ENCODE measurements at regions not wholly inside any gene's neighbourhood (a gene's known extent, or its start where the extent isn't known, plus 50 kb on each side); places are given as distances from the start of the nearest gene placed in this dataset.
"Not testable (repeated sequence)": the region's sequence is repeated elsewhere in the genome, so short reads cannot be mapped to it uniquely, and the experiment has no call there.

- in situ Hi-C loops (cut with HindIII; ENCODE audit: low pct_ligation_motif_present, low pct_unique_long_range_greater_than_20kb, low sequenced_read_pairs); DNase-seq: not testable (repeated sequence)
These were observed 71.5 kb downstream of the WSB1 start for GRCh38 chr17:27365329-27365945.

DNA sequence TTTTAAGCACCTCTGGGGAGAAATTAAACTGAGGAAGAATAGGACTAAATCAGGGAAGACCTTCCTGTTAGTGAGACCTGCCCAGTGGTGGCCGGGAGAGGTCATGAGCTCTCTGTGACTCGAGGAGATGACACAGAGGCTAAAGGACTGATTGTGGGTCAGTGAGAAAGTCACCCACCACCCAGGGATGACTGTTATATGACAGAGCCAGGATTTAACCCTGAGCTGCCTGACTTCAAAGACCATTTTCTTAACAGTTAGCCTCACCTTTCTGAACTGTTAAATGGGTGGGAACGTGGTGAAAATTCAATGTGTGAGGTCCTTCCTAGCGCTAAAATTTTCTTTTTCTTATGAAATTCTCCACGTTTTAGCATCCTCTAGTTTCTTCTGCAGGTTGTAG lies 72.5 kb downstream of the WSB1 start:
- no peak for DNase-seq
- in situ Hi-C loops (cut with HindIII; ENCODE audit: low pct_ligation_motif_present, low pct_unique_long_range_greater_than_20kb, low sequenced_read_pairs) = no loop called here

DNA sequence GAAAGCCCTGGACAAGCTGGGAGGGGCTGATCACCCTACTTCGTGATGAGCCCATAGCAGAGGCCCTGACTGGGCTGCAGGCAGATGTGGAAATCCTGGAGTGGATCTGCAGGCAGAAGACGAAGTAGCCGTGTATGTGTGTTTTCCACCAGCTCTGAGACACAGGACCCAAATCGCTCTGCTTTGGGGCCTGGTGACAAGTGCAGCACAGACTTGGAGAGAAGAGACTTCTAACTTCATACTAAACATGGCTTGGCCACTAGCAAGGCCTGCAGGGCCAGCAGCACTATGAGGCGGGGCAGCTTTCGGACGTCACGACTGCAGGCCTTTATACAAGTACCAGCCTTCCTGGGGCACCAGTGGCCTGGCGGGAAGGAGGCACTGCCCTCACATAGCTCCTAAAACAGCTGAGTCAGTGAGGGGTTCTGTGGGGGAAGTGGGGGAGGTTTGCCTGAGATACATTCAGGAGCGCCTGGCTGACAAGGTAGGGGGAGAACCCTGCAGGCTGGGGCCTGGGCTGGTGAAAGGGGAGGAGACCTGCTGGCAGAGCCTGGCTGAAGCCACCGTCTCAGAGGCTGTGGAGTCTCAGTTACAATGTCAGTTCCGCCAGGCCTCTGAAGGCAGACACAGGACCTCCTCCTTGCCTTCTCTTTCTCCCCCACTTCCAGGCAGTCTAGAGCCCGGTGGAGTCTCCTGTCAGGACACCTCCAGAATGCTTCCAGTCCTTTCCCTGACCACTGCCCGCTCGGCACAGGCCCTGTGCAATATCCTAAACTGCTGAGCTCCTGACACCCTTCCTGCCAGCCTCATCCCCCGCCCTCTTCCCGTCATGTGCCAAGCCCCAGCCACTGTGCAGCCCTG lies 73.4 kb downstream of the WSB1 start:
- in situ Hi-C loops (cut with HindIII; ENCODE audit: low pct_ligation_motif_present, low pct_unique_long_range_greater_than_20kb, low sequenced_read_pairs) = no loop called here
- no peak for DNase-seq

GRCh38 chr17:27368151-27368795 lies 74.4 kb downstream of the WSB1 start:
- in situ Hi-C loops (cut with HindIII; ENCODE audit: low pct_ligation_motif_present, low pct_unique_long_range_greater_than_20kb, low sequenced_read_pairs) = no loop called here
- no peak for DNase-seq

GRCh38 chr17:27368980-27369379 lies 75.1 kb downstream of the WSB1 start:
- no peak for DNase-seq
- in situ Hi-C loops (cut with HindIII; ENCODE audit: low pct_ligation_motif_present, low pct_unique_long_range_greater_than_20kb, low sequenced_read_pairs) = no loop called here

DNA sequence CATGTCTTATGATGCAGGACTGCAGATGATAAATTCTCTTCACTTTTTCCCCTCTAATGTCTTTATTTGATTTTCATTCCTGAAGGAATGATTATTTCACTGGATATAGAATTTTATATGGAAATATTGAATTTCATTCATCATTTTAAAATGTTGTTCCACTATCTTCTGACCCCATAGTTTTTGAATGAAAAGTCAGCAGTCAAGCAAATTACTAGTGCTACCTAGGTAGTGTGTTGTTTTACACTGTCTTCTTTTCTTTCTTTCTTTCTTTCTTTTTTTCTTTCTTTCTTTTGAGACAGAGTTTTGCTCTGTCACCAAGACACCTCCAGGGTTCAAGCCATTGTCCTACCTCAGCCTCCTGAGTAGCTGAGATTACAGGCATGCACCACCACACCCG lies 76.9 kb downstream of the WSB1 start:
- in situ Hi-C loops (cut with HindIII; ENCODE audit: low pct_ligation_motif_present, low pct_unique_long_range_greater_than_20kb, low sequenced_read_pairs) = no loop called here

DNA sequence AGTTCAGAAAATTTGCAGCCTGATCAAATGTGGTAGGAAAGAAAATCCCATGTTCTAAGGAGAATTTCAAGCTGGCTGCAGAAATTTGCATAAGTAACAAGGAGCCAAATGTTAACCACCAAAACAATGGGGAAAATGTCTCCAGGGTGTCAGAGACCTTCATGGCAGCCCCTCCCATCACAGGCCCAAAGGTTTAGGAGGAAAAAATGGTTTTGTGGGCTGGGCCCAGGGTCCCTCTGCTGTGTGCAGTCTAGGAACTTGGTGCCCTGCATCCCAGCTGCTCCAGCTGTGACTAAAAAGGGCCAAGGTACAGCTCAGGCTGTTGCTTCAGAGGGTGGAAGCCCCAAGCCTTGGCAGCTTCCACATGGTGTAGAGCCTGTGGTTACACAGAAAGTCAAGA lies 79.8 kb downstream of the WSB1 start:
- in situ Hi-C loops (cut with HindIII; ENCODE audit: low pct_ligation_motif_present, low pct_unique_long_range_greater_than_20kb, low sequenced_read_pairs); DNase-seq: not testable (repeated sequence)

More for the DNA sequence above, 76.9 kb downstream of the WSB1 start:
- DNase-seq = no peak

- in situ Hi-C loops (cut with HindIII; ENCODE audit: low pct_ligation_motif_present, low pct_unique_long_range_greater_than_20kb, low sequenced_read_pairs) = no loop called here
- no peak for DNase-seq
These were observed 79.4 kb upstream of the KSR1 start for GRCh38 chr17:27376637-27377547.

DNA sequence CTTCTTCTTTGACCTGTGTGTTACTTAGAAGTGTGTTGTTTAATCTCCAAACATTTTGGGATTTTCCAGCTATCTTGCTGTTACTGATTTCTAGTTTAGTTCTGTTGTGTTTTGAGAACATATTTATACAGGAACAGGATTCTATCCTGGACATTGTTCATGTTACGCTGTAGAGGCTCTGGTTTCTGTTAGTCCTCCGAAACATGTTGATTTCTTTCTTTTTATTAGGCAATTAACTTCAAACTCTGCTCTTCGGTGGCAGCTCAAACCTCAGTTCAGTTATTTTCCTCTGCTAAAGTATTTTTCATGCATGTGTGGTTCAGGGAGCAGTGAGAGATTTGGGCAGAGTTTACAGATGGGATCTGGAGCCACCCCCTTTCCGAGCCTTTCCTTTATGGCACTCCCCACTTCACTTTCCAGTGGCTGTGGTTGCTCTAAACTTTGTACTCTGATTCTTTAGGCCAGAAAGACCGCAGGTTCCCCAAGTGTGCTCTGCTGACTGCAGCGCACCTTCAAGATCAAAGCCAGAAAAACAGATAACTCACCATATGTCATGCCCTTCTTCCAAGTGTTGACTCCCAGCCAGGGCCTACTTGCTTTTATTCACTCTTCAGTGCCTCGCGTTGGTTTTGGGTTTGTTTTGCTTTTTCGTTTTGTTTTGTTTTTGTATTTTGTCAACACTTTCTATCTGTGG lies 77.6 kb upstream of the KSR1 start:
- in situ Hi-C loops (cut with HindIII; ENCODE audit: low pct_ligation_motif_present, low pct_unique_long_range_greater_than_20kb, low sequenced_read_pairs) = no loop called here
- no peak for DNase-seq

DNA sequence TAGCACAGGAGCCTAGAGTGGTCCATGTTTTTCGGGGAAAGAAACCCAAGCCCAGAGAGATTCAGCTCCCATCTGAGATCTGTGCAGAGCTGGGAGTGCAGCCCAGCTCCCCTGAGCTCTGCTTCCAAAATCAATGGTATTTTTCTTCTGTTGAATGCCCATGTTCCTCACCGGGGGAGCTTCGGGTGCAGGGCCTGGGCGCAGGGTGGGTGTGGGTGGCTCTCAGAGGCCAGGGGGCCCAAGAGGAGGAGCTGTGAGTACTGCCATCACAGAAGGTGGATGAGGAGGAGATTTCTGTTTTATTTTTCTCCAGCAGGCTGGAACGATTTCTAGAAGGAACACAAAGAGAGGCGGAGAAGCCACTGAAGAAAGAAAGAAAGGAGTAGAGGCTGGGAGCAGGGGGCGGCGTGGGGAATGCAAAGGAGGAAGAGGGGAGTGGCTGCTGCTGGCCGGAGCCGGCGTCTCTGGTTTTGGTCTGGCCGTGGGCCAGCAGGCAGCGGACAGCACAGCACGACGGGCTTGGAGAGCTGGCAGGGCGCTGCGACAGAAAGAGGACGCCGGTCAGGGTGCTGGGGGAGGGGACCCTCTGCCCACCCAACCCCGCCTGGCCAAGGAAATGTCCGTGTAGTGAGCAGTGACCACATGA lies 76.2 kb upstream of the KSR1 start:
- in situ Hi-C loops (cut with HindIII; ENCODE audit: low pct_ligation_motif_present, low pct_unique_long_range_greater_than_20kb, low sequenced_read_pairs) = no loop called here
- peak; percentile 45 for DNase-seq

DNA sequence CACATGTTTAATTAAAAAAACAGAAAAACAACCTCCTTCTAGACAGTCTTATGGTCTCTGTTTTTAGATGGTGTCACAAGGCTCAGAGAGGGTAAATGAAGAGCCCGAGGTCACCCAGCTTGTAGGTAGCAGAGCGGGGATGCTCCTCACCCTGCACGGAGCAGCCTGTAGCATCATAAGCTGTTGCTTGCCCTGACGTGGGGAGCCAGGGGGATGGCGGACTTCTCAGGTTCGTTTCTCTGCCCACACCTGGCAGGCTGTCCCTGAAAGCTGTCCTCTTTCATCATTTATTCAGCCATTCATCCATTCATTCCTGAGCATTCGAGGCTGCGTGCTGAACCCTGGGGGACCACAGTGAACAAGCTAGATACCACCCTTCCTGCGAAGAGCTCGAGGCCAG lies 75.7 kb upstream of the KSR1 start:
- in situ Hi-C loops (cut with HindIII; ENCODE audit: low pct_ligation_motif_present, low pct_unique_long_range_greater_than_20kb, low sequenced_read_pairs) = no loop called here
- DNase-seq = no peak

DNA sequence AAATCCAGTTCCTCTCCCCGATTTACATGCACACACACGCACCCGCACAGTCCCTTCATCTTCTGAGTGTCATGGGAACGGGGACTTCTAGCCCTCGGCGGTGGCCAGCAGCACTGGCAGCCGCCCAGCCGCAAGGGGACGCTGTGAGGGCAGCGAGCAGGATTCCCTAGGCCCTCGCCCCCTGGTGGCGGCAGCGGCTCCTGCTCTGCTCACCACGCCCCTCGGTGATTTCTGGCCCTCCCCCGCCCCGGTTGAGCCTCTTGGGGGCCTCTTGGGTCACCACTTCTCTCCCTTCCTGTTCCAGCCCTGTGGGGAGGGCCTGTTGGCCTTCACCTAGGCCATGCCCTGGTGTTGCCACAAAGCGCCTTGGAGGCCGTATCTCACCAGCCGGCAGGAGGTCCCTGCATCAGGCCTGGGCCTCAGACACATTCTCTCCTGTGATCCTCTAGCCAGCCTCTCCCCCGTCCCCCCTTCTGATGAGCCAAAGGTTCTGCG lies 75.2 kb upstream of the KSR1 start:
- in situ Hi-C loops (cut with HindIII; ENCODE audit: low pct_ligation_motif_present, low pct_unique_long_range_greater_than_20kb, low sequenced_read_pairs) = no loop called here
- peak; percentile 90 for DNase-seq

- in situ Hi-C loops (cut with HindIII; ENCODE audit: low pct_ligation_motif_present, low pct_unique_long_range_greater_than_20kb, low sequenced_read_pairs) = no loop called here
- no peak for DNase-seq
These were observed 74.2 kb upstream of the KSR1 start for GRCh38 chr17:27382025-27382424.

- peak; percentile 97 for DNase-seq
These were observed 72.0 kb upstream of the KSR1 start for GRCh38 chr17:27384261-27384701.

DNA sequence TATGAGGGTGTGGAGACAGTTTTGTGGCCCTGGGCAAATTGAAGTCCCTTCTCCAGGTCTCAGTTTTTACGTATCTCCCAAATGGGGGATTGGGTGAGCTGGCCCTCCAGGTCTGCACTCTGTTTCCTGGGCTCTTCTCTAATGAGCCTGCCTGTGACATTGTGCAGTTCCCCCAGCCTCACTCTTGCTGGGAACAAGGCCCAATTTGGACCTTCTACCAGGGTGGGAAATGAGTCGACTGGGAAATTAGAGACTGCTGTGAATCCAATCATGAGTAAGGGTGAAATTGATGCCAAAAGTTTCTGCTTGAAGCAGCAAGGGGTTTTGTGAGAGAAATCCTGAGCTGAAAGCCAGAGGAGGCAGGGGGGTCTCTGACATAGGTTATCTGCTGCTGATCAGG lies 71.5 kb upstream of the KSR1 start:
- DNase-seq = no peak
- in situ Hi-C loops (cut with HindIII; ENCODE audit: low pct_ligation_motif_present, low pct_unique_long_range_greater_than_20kb, low sequenced_read_pairs) = no loop called here

More at GRCh38 chr17:27384261-27384701, 72.0 kb upstream of the KSR1 start:
- in situ Hi-C loops (cut with HindIII; ENCODE audit: low pct_ligation_motif_present, low pct_unique_long_range_greater_than_20kb, low sequenced_read_pairs) = no loop called here

DNA sequence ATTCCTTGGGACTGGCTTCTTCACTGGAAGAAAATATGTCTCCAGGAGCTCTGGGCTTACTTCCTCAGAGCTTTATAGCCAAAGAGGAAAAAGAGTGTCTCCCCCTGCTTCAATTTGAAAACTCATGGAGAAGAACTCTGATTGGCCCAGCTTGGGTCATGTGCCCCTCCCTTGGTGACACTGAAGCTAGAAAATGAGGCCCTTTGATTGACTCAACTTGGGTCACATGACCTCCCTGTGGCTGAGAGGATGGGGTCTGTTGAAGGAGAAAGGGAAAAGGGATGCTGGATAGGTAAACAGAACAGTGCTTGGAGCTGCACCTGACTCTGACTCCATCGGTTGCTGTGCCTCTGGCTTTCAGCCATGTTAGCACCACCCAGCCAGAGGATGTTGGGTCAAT lies 70.6 kb upstream of the KSR1 start:
- no peak for DNase-seq
- in situ Hi-C loops (cut with HindIII; ENCODE audit: low pct_ligation_motif_present, low pct_unique_long_range_greater_than_20kb, low sequenced_read_pairs) = no loop called here
